ENCODE measurements at regions not wholly inside any gene's neighbourhood (a gene's known extent, or its start where the extent isn't known, plus 50 kb on each side); places are given as distances from the start of the nearest gene placed in this dataset.

DNA sequence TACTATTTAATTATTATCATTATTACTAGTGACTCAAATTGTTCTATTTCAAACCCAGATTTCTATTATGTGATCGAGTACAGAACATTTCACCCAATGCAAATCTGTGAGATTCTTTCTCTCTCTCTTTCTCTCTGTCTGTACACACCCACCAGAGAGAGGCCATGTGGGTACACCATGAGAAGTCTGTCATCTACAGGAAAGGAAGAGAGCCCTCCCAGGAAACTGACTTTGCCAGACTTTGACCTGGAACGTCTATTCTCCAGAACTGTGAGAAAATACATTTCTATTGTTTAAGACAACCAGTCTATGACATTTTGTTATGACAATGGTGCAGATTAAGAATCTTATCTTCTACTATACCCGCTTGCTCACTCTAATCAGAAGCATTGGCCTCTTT, 1091.6 kb downstream of the TTLL7 start:
- Histone ChIP-seq H3K4me1 (ENCODE audit: insufficient read depth, low read length) (no peaks in the 10 kb centered on the region), H3K27ac (ENCODE audit: low read depth in 1 of 2, low read length in 2 of 2) (no peak overlapping the region), H3K9me3 (ENCODE audit: control insufficient read depth in 1 of 2, insufficient read depth in 1 of 2, low read length in 2 of 2) (no peaks in the 10 kb centered on the region), H3K27me3 (ENCODE audit: control insufficient read depth in 1 of 2, insufficient read depth in 2 of 2, low read length in 2 of 2) (no peaks in the 10 kb centered on the region), H3K36me3 (ENCODE audit: insufficient read depth, low read length) (no peaks in the 10 kb centered on the region), H3K4me3 (ENCODE audit: low read length) (no peak overlapping the region)
- TF ChIP-seq, protein P1, sequence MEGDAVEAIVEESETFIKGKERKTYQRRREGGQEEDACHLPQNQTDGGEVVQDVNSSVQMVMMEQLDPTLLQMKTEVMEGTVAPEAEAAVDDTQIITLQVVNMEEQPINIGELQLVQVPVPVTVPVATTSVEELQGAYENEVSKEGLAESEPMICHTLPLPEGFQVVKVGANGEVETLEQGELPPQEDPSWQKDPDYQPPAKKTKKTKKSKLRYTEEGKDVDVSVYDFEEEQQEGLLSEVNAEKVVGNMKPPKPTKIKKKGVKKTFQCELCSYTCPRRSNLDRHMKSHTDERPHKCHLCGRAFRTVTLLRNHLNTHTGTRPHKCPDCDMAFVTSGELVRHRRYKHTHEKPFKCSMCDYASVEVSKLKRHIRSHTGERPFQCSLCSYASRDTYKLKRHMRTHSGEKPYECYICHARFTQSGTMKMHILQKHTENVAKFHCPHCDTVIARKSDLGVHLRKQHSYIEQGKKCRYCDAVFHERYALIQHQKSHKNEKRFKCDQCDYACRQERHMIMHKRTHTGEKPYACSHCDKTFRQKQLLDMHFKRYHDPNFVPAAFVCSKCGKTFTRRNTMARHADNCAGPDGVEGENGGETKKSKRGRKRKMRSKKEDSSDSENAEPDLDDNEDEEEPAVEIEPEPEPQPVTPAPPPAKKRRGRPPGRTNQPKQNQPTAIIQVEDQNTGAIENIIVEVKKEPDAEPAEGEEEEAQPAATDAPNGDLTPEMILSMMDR (IDR thresholded peaks at IDR 0.05): no peak
- DNase-seq (no peak), ATAC-seq (ENCODE audit: poor library complexity) (no peak)
- intact Hi-C loops (cut with DNase I, micrococcal nuclease): no loop called here
- no peaks in the 10 kb centered on the region for H3K4me1 Mint-ChIP-seq (ENCODE audit: low read depth)
- H3K27me3 Mint-ChIP-seq: no peaks in the 10 kb centered on the region
- no peak overlapping the region for H3K27ac Mint-ChIP-seq
- H3K36me3 Mint-ChIP-seq (ENCODE audit: low read depth): no peaks in the 10 kb centered on the region
- CTCF ChIA-PET: no interaction called here
- POLR2A ChIA-PET: no interaction called here
- H3K4me3 Mint-ChIP-seq: no peak overlapping the region
- H3K9me3 Mint-ChIP-seq: no peaks in the 10 kb centered on the region

DNA sequence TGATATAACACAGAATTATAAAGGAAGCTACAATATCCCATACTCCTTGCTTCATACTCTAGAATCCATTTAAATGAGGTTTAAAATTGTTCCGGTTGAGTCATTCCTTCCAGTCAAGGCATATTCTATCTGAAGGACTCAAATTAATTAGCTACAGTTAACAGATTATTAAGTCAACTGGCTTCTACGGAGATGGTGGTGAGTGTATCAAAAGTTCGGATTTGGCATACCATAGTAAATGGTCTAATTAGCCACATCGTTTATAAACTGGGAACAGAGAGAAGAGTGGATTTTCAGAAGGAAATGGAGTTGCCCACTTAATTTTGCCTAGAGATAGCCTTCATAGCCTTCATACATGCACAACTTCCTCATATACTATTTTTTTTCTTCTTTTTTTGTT, 1095.3 kb downstream of the TTLL7 start:
- TF ChIP-seq, protein P1 (IDR thresholded peaks at IDR 0.05): no peak
- Mint-ChIP-seq H3K4me1 (ENCODE audit: low read depth) (no peaks in the 10 kb centered on the region), H3K4me3 (no peak overlapping the region), H3K9me3 (no peaks in the 10 kb centered on the region), H3K36me3 (ENCODE audit: low read depth) (no peaks in the 10 kb centered on the region), H3K27ac (no peak overlapping the region), H3K27me3 (no peaks in the 10 kb centered on the region)
- no peaks in the 10 kb centered on the region for H3K4me1 ChIP-seq (ENCODE audit: insufficient read depth, low read length)
- ATAC-seq (ENCODE audit: poor library complexity): no peak
- H3K36me3 ChIP-seq (ENCODE audit: insufficient read depth, low read length): no peaks in the 10 kb centered on the region
- ChIA-PET POLR2A (interaction anchor here (0.6 kb wide), 1 partner anchor 652 kb away, joined by 3 read pairs; no protein-coding TSS in a partner anchor), CTCF (no interaction called here)
- no peak for DNase-seq
- no peaks in the 10 kb centered on the region for H3K9me3 ChIP-seq (ENCODE audit: control insufficient read depth in 1 of 2, insufficient read depth in 1 of 2, low read length in 2 of 2)
- intact Hi-C loops (cut with DNase I, micrococcal nuclease): no loop called here
- H3K27ac ChIP-seq (ENCODE audit: low read depth in 1 of 2, low read length in 2 of 2): no peak overlapping the region
- H3K27me3 ChIP-seq (ENCODE audit: control insufficient read depth in 1 of 2, insufficient read depth in 2 of 2, low read length in 2 of 2): no peaks in the 10 kb centered on the region
- no peak overlapping the region for H3K4me3 ChIP-seq (ENCODE audit: low read length)

DNA sequence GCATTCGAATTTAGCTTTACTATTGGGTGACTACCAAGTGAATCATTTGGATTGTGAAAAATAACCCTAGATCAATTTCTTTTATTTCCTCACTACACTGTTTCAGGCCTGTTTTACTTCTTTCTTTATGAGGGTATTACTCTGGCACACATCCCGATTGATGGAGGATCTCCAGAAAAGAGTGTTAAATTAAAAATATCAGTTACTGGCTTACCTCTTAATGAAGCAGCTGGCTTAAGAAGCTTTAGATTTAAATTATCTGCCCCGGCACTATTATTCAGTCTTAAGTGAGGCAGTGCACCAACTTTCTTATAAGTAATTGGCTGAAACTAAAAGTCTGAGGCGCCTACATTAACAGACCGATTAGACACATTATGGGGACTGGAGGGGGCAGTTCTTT, 1097.4 kb downstream of the TTLL7 start:
- Histone ChIP-seq H3K27me3 (ENCODE audit: control insufficient read depth in 1 of 2, insufficient read depth in 2 of 2, low read length in 2 of 2) (no peaks in the 10 kb centered on the region), H3K36me3 (ENCODE audit: insufficient read depth, low read length) (no peaks in the 10 kb centered on the region), H3K9me3 (ENCODE audit: control insufficient read depth in 1 of 2, insufficient read depth in 1 of 2, low read length in 2 of 2) (no peaks in the 10 kb centered on the region), H3K4me1 (ENCODE audit: insufficient read depth, low read length) (no peaks in the 10 kb centered on the region), H3K27ac (ENCODE audit: low read depth in 1 of 2, low read length in 2 of 2) (no peak overlapping the region), H3K4me3 (ENCODE audit: low read length) (no peak overlapping the region)
- no peaks in the 10 kb centered on the region for H3K36me3 Mint-ChIP-seq (ENCODE audit: low read depth)
- H3K4me3 Mint-ChIP-seq: no peak overlapping the region
- ChIA-PET CTCF (no interaction called here), POLR2A (no interaction called here)
- intact Hi-C loops (cut with DNase I, micrococcal nuclease): no loop called here
- no peaks in the 10 kb centered on the region for H3K27me3 Mint-ChIP-seq
- no peaks in the 10 kb centered on the region for H3K9me3 Mint-ChIP-seq
- no peak overlapping the region for H3K27ac Mint-ChIP-seq
- DNase-seq (no peak), ATAC-seq (ENCODE audit: poor library complexity) (no peak)
- no peaks in the 10 kb centered on the region for H3K4me1 Mint-ChIP-seq (ENCODE audit: low read depth)
- TF ChIP-seq, protein P1 (IDR thresholded peaks at IDR 0.05): no peak
